HG03108 (cell line): ENCODE measurements at regions not wholly inside any gene's neighbourhood (a gene's known extent, or its start where the extent isn't known, plus 50 kb on each side); places are given as distances from the start of the nearest gene placed in this dataset.

Source experiments
- ATAC-seq: cut with Tn5 transposase; IDR thresholded peaks from one replicate; pipeline ENCODE4 v1.9.1; 2021; ENCODE audit warnings: moderate library complexity; ENCODE audit not compliant: unreplicated experiment

DNA sequence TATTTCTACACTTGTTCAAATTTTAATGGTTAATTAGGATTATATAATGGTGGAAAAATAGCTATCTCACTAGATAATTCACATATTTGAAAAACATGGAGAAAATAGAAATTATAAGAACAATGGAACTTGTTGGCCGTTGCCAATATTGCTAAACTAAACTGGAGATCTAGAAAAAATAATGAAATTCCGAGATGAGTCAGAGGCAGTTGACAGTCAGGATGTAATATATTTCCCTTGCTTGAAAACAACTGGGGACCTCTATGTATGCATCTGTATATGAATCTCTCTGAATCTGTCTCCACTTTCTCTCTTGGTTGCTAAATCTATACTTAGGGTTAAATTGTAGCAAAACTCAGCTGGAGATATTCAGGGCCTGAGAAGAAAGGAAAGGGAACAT lies 1108.2 kb upstream of the GJE1 start:
- no peak for ATAC-seq

DNA sequence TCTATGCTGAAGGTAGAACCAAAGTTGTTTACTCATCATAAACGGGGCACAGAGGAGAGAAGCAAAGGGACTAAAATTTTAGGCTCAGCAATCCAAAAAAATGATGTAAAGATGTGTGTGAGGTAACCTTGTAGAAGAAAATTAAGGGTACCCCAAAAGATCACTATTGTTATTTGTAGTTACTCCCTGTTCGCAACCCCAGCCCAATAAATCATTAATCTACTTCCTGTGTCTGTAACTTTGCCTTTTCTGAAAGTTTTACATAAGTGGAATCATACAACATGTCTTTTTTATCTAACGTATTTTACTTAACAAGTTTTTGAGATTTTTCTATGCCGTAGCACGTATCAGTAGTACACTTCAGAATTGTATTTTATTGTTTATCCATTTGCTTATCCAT lies 1114.8 kb upstream of the GJE1 start:
- ATAC-seq, result no peak

DNA sequence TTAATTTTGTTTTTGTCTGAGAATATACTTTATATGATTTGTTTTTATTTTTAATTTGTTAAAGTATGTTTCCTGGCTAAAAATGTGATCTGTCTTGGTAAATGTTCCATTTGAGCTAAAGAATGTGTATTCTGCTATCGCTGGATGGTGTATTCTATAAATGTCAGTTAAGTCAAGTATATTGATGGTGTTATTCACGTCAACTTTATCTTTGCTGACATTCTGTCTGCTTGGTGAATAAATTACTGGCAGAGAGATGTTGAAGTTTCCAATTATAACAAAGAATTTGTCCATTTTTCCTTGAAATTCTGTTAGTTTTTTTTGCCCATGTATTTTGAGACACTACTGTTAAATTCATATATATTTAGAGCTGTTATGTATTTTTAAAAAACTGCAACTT lies 1131.8 kb upstream of the GJE1 start:
- ATAC-seq, result no peak

DNA sequence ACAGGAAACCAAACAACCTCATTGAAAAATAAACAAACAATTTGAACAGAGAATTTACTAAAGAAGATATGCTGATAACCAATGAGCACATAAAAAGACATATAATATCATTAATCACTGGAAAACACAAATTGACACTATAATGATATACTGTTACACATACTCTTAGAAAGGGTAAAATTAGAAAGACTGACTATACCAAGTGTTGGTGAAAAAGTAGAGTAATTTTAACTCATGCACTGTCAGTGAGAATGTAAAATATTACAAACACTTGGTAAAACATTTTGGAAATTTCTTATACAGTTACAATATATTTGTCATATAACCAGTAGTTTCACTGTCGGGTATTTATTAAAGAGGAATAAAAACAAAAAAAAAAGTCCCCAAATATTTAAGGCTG lies 1139.2 kb upstream of the GJE1 start:
- no peak for ATAC-seq

DNA sequence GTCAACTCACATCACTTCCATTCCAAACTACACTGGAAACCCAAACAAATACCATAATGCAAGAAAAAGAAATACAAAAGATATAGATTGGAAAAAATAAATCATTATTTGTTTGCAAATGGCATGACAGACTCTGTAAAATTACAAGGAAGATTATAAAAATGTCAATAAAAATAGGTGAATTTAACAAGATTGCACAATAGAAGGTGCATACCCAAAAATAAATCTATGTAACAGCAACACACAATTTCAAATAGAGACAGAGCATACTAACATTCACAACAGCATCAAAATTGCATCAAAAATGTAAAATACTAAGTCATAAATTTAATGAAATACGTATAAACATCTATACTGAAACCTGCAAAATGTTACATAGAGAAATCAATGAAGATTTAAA lies 1140.0 kb upstream of the GJE1 start:
- ATAC-seq, result no peak

DNA sequence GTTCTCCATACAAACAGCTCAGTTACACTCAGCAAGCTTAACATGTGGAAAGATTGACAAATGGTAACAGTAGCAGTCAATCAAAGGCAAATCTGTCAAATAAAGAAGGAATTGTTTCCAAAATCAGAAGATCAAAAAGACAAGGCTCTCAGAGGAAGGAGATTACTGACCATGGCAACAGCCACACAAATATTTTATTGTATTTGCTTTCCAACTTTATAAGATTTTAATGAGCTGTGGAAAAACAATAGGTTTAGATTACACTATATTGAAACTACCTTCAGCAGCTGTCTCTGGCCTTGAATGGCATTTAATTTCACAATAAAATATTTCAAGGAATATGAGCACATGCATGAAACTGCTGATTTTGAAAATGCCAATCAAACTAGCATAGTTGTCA lies 1143.9 kb upstream of the GJE1 start:
- ATAC-seq, result no peak

DNA sequence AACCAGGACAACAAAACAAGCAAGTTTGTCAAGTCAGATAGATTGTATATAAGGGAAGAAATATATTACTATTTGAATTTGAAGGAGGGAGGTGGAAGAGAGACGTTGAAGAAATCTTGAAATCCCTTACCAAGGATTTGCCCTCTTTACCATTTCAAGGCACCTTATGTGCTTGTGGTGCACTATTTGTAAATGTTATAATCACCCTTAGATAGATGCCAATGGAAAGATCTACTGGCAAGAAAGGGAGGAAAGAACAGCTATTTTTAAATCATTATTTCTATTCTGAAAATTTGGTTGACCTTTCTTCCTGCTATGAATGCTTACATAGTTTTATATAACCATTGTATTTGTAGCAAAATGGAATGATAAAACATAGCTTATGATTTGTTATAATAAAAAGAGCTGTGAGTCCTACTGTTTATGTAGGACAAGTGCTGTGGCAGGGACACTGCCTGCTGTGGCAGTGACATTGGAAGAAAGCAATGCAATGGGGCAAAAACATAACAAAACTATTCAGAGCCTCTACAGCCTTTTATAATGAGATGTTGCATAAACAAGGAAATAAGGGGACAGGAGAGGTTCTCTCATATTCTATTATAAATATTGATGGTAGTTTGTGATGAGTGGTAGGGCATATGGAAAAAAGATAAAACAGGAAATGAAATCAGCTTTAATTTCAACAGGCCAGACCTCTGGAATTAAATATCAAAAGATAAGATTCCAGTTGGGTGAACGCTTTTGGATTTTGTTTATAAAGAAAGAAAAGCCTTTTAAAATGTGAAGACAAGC lies 1145.2 kb upstream of the GJE1 start:
- no peak for ATAC-seq

DNA sequence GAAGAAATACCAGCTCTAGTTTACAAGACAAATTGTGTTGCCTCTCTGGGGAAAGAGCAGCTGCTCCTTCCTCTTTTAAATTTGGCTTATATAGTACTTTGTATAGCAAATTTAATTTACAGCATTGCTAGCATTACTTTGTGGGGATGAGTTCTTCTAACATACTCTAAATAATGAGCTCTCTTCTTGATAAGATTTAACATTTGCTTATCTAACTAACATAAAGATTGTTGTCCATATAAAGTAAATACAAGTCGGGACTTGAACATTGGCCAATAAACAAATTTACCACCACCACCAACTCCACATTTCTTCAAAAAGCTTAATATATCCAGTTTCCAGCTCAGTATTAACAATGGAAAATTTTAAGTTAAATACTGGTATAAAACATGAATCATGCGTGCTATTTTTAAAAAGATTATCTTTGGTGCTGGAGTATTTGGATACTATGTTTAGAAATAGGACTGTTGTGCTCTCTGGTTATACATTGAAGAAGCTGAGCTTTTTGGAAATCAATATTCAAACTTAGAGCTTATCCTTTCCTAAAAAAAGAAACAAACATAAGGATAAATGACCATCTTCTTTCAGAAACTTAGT lies 1146.9 kb upstream of the GJE1 start:
- no peak for ATAC-seq

DNA sequence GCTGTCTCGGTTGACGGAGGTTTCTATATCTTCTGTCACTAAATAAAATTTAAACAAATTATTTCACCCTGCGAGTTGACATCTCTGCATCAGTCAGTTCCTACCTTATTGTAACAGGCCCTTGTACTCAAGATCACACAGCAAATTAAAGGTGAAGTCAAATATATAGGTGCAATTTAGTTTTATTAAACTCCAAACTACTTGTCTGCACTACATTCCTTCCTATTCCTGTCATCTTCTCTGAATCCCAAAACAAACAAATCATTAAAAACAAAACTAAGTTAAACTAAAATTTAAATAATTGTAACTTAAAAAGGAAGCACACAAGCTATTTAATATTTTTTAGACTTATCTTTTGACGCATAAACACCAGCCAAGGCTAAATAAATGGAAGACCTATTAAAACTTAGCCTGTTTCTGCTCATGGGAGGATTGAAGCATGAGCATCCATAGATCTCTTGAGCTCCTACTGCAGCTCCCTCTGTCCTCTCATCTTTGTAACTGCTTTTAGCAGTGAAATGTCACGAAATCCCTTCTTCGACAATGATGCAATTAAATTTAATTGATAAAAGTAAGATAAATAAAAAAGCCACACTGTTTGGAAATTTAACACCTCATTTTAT lies 1152.3 kb upstream of the GJE1 start:
- ATAC-seq, result no peak

DNA sequence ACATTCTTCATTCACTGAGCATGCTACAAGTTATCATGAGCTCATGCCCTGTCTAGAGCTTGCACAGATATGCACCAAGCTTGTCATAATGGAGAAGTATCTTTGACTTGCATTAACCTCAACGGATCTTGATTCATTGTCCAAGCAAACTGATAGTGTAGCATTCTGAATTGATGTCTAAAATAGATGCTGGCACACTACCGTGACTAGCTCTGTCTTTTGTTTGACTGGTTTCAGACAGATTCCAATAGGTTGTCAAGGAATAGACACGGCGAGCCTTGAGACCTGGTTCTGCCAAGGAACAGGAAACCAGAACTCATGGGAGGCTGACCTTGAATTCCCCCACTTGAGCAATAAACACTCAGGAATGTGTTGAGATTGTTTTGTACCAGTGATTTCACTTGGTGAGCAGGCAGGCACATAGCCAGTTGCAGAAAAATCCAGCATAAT lies 1153.1 kb upstream of the GJE1 start:
- no peak for ATAC-seq

DNA sequence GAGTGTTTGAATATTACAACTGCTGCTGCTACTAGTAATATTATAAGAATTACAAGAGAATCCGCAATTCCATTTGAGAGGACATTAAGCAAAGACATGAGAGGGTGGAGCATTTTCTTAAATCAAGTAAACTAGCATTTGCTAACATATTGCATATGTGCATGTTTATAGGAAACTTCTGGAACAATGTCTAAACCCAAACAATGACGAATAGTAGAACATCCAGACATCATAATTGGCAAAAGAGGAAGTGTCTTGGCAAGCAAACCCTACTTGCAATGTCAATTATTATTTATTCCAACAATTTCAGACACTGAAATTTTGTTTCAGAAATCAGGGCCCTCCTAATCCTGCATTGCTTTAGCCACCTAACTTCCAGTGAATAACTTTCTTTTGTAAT lies 1155.3 kb upstream of the GJE1 start:
- no peak for ATAC-seq

DNA sequence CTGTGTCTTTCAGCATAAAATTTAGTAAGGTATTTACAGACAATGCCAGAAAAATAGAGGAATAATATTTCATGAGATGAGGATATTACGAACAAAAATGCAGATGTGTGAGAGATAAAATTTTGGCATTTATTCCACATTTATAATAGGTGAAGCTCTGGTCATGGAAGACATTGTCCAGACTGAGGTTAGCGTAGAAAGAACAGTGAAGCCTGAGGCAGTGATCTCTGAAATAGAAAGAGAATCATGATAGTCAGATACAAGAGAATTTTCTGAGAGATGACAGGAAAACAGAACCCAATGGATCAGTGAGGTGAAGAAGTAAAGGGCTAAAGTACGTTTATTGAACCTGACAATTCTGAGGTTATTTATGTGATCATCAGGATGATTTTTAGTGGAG lies 1155.9 kb upstream of the GJE1 start:
- no peak for ATAC-seq

DNA sequence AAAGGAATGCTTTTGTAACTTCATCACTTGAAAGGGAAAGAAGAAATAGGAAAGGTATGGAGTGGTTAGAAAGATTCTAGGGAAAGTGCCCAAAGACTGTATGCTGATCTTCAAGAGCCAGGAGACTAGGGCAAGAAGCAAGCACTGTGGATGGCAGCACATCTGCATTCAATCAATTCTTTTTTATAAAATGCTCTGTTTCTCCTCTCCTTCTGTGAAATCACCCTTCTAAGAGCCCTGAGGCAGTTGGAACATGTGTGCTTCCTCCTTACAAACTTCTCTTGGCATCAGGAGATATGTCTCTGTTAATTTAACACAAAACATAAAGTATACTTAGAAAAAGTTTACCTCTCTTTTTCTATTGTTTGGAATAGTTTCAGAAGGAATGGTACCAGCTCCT lies 1162.2 kb upstream of the GJE1 start:
- no peak for ATAC-seq

DNA sequence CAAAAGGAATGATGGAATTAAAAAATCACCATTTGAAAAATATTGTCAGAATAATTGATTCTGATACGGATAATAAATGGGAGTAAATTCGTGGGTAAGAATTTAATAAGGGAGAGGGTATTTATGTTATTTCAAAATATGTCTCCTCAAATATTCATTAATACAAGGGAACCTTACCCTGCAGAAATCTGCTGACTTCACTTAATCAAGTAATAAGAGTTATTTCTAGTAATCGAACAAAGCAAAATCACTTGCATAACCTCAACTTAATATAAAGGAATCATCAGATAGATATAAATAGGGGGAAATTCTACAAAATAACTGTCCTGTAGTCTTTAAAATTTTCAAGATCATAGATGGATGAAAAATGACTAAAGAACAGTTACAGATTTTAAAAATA lies 1164.7 kb upstream of the GJE1 start:
- ATAC-seq, result no peak

DNA sequence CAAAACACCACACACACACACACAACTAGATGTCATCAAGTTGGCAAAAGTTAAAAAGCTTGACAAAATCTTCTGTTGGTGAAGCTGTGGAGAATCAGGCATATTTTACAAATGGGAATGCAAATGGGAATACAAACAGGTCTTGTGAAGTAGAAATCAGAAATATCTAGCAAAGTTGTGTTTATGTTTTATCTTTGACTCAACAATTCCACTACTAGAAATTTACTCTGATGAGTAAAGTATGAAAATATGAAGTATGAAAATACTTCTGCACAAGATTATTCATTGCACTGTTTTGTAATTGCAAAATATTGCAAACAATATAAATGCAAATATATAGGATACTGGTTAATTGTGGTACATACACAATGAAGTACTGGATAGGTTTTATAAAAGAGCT lies 1166.0 kb upstream of the GJE1 start:
- no peak for ATAC-seq

DNA sequence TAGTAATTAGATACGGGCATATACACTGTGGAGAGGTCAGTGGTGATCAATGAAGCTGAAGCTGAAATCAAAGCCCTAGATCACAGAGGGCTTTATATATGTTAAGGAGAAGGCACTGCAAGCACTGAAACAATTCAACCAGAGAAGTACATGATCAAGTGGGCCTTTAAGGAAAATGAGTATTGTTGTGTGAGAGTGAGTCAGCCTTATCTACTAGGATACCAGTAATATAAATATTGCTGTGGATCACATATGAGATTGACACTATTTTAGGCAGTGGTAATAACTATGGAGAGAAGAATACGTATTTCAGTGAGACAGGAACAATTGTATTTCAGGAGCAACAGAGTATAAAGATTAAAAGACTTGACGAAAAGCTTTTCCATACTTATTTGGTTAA lies 1172.2 kb upstream of the GJE1 start:
- ATAC-seq, result no peak

DNA sequence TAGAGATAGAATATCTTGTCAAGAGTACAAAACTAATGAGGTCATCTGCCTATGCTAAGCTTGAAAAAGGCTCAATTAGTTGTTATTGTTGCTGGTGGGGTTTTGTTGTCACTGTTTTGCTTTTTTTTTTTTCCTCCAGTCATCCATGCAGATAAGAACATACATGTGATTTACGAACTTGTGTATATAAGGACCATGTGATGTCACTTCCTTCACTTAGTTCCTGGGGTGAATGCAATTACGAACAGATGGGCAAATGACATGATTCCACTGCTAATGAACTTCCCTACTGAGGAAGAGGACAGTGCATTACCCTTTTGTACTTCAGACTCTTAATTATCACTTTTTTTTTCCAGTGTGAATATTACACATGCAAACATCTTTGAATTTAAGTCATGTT lies 1175.3 kb upstream of the GJE1 start:
- no peak for ATAC-seq

DNA sequence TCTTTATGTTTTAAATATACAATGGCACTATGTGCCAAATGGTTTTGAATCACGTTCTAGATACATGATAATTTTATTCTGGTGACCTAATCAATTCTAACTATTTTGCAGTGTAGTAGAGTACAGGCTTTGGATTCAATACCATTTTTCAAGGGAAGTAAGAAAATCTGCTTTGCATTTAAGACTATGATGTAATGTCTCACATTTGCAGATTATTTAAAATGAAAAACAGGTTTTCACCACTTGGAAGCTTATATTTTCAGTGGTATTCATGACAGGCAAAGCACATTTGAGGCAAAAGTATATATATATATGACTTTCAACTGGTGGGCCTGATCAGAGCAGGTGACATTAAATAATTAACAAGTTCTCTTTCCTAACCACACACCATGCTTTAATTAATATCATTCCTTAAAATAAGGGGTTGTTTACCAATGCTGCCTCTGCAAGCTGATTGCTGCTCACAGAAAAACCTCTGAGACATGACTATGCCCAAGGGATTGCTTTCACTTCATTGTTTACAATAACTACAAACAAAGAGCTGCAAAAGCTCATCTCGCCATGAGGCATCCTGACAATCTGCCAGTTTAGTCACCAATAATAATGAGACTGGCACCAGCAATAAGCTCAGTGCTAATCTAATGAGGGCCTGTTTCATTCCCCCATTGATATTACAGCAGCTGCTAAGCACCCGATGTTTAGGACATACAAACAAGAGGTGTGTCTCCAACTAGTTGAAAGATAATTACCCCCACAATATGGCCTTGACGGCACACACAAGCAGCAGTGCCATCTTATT lies 1176.0 kb upstream of the GJE1 start:
- ATAC-seq, result no peak

DNA sequence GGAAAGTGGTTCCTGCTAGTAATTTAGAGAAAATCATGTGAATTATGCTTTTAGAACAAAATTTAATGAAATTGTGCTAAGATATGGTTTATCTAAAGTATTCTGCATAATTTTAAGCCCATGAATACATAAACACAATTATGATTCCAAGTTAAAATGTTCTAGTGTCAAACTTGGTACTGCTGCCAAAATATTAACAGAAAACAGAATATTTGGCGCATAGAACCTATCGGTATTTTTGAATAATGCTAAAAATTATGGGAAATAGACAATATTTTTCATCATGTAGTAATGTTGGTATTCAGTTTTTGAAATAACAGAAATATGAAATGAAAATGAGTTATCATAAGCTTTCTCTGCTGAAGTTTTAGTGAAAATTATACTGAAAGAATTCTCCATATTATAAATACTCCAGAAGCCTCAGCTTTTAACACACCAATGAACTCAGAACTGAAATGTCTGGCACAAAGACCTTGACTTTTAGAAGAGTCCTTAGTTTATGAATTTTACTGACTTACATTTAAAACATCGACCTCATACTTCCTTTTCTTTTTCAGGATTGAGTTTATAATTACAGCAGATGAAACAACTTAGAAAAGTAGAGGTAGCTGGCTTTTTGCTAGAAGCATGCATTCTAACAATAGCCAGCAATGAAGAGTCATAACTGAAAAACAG lies 1192.3 kb upstream of the GJE1 start:
- ATAC-seq, result no peak

DNA sequence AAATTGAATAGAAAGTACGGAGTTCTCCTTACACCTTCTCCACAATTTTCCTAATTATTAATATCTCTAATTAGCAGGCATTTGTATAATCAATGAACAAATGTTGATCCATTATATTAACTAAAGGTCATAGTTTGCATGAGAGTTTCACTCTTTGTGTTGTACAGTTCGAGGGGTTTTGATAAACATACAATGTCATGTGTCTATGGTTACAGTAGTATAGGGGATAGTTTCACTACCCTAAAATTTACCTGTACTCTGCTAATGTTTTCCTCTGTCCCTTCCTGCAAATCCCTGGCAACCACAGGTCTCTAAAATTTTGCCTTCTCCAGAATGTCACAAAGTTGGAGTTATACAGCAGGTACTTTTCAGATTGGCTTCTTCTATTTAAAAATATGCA lies 1199.8 kb upstream of the GJE1 start:
- no peak for ATAC-seq

DNA sequence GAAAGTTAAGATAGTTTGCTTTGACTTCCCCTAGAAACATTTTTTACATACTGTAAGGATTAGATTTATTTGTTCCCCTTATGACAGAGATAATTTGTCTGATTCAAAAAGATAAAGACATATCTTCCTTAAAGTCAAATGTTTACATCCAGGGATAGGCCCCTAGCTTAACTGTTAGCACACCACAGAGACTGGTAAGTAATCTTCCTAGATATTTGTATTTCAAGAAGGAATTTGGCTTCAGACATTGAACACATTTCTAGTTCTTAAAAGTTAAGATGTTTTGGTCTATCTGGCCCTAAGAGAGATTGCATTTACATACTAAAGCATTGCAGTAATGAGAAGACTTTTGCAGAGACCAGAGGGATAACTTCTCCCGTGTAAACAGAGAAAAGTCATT lies 1201.1 kb upstream of the GJE1 start:
- ATAC-seq, result no peak
